Non-pigmented ciliary epithelial cell (primary cell): ENCODE measurements at regions not wholly inside any gene's neighbourhood (a gene's known extent, or its start where the extent isn't known, plus 50 kb on each side); places are given as distances from the start of the nearest gene placed in this dataset.

Experiments used
- DNase-seq: peaks from one replicate; pipeline ENCODE4 v3.0.0-alpha.2; 2010; ENCODE audit warnings: low read depth

GRCh38 chr7:47690902-47691558 lies 109.1 kb upstream of the TNS3 start:
- no peak for DNase-seq

- no peak for DNase-seq
Measured at GRCh38 chr7:47689558-47689957, 107.6 kb upstream of the TNS3 start.

GRCh38 chr7:47688311-47689100 lies 106.6 kb upstream of the TNS3 start:
- no peak for DNase-seq

GRCh38 chr7:47685712-47686376 lies 103.9 kb upstream of the TNS3 start:
- no peak for DNase-seq

GRCh38 chr7:47685151-47685550 lies 103.2 kb upstream of the TNS3 start:
- no peak for DNase-seq

GRCh38 chr7:47684728-47685127 lies 102.8 kb upstream of the TNS3 start:
- DNase-seq = no peak

- DNase-seq = no peak
Measured at GRCh38 chr7:47683485-47683898, 101.6 kb upstream of the TNS3 start.

- no peak for DNase-seq
Measured at GRCh38 chr7:47682874-47683273, 101.0 kb upstream of the TNS3 start.

- DNase-seq = no peak
Measured at GRCh38 chr7:47681249-47681810, 99.4 kb upstream of the TNS3 start.

GRCh38 chr7:47678641-47679380 lies 96.9 kb upstream of the TNS3 start:
- no peak for DNase-seq

- no peak for DNase-seq
Measured at GRCh38 chr7:47677664-47678063, 95.8 kb upstream of the TNS3 start.

GRCh38 chr7:47677093-47677492 lies 95.2 kb upstream of the TNS3 start:
- no peak for DNase-seq

- DNase-seq = no peak
Measured at GRCh38 chr7:47672977-47673381, 91.1 kb upstream of the TNS3 start.

- DNase-seq = no peak
Measured at GRCh38 chr7:47672271-47672791, 90.4 kb upstream of the TNS3 start.

- no peak for DNase-seq
Measured at GRCh38 chr7:47671358-47671757, 89.4 kb upstream of the TNS3 start.

GRCh38 chr7:47670729-47671128 lies 88.8 kb upstream of the TNS3 start:
- DNase-seq = no peak

- DNase-seq = no peak
Measured at GRCh38 chr7:47669901-47670384, 88.0 kb upstream of the TNS3 start.

GRCh38 chr7:47669178-47669891 lies 87.4 kb upstream of the TNS3 start:
- peak; percentile 94 for DNase-seq

- DNase-seq = peak; percentile 64
Measured at GRCh38 chr7:47666164-47666862, 84.4 kb upstream of the TNS3 start.

GRCh38 chr7:47664650-47665195 lies 82.8 kb upstream of the TNS3 start:
- DNase-seq = no peak
